ENCODE measurements at regions not wholly inside any gene's neighbourhood (a gene's known extent, or its start where the extent isn't known, plus 50 kb on each side); places are given as distances from the start of the nearest gene placed in this dataset.
"Not testable (repeated sequence)": the region's sequence is repeated elsewhere in the genome, so short reads cannot be mapped to it uniquely, and the experiment has no call there.

DNA sequence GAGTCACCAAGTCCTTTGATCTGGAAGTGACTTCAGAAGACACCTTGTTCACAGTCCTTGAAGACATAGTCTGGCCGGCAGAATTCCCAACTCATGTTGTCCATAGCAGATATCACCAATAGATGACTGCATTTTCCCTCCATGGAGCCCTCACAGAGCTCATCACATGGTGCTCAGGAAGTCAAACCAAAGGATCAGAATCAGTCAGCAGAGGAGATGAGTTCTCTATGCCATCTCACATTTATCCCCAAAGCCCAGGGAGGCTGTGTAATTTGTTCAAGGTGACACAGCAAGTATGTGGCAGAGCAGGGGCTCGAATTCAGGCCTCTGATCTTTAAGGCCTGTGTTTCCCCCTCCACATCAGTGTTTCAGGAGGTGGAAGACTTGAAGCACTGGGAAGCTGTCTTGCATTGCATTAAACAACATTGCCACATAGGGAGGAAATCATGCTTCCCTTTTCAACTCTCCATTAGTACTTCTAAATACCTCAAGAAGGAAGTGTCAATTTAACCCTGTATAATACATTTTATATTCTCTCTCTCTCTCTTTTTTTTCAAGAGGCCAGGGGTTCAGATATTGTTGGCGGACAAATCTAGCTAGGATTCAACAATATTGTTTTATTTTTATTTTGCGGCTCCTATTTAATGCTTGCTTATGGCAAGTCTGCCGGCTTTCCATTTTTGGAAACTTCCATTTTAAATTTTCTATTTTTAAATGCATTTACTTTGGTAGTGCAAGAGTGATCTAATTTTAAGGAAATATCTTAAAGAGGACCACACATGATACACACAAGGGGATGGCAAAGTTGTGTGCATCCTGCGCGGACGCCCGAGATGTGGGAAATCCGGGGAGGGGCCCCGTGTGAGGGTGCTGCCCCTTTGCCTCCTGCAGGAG, 61.9 kb downstream of the NPIPB5 start:
- WGBS, 4 donors: 44 to 66% (median 50%) methylated on average over 4 to 5 of the region's 11 CpGs
- H3K27ac ChIP-seq; H3K36me3 ChIP-seq (replicated peaks in 1 of 2); H3K4me3 ChIP-seq; H3K4me1 ChIP-seq (replicated peaks in 1 of 2); H3K27me3 ChIP-seq; intact Hi-C loops (cut with DNase I); H3K9me3 ChIP-seq (replicated peaks in 1 of 3): not testable (repeated sequence)
- peak in 1 of 7 donors; percentile 2 for DNase-seq

DNA sequence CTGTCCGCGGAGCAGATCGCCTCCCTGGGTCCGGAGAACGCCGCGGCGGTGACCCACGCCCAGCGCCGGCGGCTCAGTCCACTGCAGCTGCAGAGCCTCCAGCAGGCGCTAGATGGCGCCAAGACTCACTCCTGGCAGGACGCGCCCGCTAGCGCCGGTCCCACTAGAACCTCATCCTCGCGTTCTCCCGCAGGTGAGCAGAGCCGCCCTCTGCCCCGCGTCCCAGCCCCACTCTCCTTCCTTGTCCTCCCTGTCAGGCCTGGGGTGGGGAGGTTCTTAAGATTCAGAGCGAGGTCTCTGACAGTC, 62.5 kb downstream of the NPIPB5 start:
- DNase-seq; H3K9me3 ChIP-seq (replicated peaks in 1 of 3); H3K4me3 ChIP-seq; H3K4me1 ChIP-seq (replicated peaks in 1 of 2); H3K36me3 ChIP-seq (replicated peaks in 1 of 2); H3K27ac ChIP-seq; intact Hi-C loops (cut with DNase I); H3K27me3 ChIP-seq: not testable (repeated sequence)
- WGBS, 4 donors: no CpG with 5 or more reads among the region's 26 CpGs

DNA sequence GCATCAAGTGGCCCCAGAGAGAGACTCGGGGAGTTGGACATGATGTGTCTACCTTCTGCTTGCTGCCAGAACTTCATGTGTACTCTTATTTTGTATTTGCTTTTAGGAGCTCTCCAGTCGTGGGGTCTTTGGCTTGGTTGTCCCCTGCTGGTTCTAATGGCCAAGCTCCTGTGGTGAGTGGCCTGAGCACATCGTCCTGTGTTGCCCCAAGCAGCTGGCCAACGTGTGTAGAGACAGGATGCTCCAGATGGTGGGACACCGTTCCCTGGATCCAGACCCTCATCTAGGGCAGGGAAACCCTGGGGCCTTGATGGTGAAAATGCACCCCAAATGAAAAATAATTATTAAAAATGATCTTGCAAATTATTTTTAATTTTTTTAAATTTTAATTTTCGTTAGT, 65.8 kb downstream of the NPIPB5 start:
- intact Hi-C loops (cut with DNase I); H3K27me3 ChIP-seq; DNase-seq; H3K27ac ChIP-seq; H3K4me1 ChIP-seq (replicated peaks in 1 of 2); H3K36me3 ChIP-seq (replicated peaks in 1 of 2); H3K9me3 ChIP-seq (replicated peaks in 1 of 3); H3K4me3 ChIP-seq: not testable (repeated sequence)
- WGBS, 4 donors: 62 to 79% (median 70%) methylated on average over 4 to 6 of the region's 6 CpGs

DNA sequence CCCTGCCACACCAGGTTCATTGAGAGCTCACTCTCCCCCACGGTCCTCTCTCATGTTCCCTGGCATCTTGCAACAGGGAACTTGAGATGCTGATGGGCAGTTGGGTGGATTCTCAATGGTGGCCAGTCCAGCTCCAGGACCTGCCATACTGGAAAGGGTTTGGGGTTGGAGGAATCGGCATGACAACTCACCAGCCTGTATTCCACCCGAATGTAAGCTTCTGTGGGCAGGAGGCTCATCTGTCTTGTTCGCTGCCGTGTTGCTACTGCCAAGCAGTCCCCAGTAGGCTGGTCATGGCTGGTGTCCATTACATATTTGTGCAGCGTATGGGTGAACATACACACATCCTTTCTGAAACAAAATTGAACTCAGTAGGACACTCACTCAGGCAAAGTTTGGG, 72.5 kb downstream of the NPIPB5 start:
- H3K36me3 ChIP-seq (replicated peaks in 1 of 2); H3K4me3 ChIP-seq; intact Hi-C loops (cut with DNase I); H3K27ac ChIP-seq; H3K9me3 ChIP-seq (replicated peaks in 1 of 3); DNase-seq; H3K4me1 ChIP-seq (replicated peaks in 1 of 2); H3K27me3 ChIP-seq: not testable (repeated sequence)
- WGBS, 4 donors: 80 to 89% (median 85%) methylated on average over 6 of the region's 6 CpGs

DNA sequence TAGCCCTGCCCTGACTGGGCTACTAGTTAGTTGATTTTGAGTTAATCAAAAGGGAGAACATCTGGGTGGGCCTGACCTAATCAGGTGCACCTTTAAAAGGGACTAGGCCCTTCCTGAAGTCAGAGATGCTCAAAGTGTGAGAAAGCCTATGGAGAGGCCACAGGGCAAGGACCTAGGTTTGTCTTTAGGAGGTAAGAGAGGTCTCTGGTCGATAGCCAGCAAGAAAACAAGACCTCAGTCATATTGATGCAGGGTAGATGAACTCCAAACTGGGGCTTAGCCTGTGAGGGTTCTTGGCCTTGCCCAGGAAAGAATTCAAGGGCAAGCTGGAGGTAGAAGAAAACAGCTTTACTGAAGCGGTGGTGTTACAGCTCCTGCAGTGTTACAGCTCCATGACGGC, 73.8 kb downstream of the NPIPB5 start:
- 85 to 97% (median 91%) methylated on average over 1 of the region's 3 CpGs for WGBS, 4 donors
- H3K4me1 ChIP-seq (replicated peaks in 1 of 2); H3K4me3 ChIP-seq; H3K9me3 ChIP-seq (replicated peaks in 1 of 3); H3K27ac ChIP-seq; DNase-seq; intact Hi-C loops (cut with DNase I); H3K36me3 ChIP-seq (replicated peaks in 1 of 2); H3K27me3 ChIP-seq: not testable (repeated sequence)

DNA sequence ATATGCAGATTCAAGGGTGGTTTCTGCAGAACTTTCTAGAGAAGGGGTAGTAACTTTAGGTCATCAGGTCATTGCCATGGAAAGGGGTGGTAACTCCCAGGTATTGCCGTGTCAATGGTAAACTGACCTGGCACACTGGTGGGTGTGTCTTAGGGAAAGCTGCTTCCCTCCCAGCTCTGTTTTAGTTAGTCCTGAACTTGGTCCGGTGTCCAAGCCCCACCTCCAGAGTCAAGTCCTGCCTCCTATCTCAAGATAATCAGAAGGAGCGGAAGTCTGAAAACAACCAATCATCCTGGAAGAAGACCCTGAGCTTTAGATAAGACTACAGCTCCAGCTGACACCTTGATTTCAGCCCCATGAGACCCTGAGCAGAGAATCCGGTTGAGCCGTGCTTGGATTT, 74.2 kb downstream of the NPIPB5 start:
- WGBS, 4 donors: no CpG with 5 or more reads among the region's 5 CpGs
- DNase-seq; H3K9me3 ChIP-seq (replicated peaks in 1 of 3); intact Hi-C loops (cut with DNase I); H3K36me3 ChIP-seq (replicated peaks in 1 of 2); H3K4me3 ChIP-seq; H3K4me1 ChIP-seq (replicated peaks in 1 of 2); H3K27ac ChIP-seq; H3K27me3 ChIP-seq: not testable (repeated sequence)

DNA sequence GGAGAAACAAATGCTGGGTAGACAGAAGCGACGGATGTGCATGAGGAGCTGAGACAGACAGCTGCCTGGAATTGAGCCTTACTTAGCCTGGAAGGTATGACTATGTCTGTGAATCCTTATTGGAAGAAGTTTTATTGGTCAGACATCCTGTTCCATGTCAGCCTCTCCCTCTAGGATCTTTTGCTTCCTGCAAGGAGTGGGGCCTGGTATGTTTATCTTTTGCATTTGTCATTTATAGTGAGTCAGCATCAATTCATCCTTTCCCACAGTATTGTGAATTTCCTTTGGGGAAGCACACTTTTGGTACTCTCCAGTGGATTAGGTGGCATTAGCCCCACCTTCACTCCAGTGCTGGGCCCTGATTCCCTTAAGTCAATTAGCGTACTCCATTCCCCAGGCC, 74.7 kb downstream of the NPIPB5 start:
- H3K36me3 ChIP-seq (replicated peaks in 1 of 2); H3K27ac ChIP-seq; DNase-seq; H3K4me3 ChIP-seq; H3K9me3 ChIP-seq (replicated peaks in 1 of 3); H3K27me3 ChIP-seq; H3K4me1 ChIP-seq (replicated peaks in 1 of 2); intact Hi-C loops (cut with DNase I): not testable (repeated sequence)
- WGBS, 4 donors: 92 to 100% (median 94%) methylated on average over 3 of the region's 3 CpGs

DNA sequence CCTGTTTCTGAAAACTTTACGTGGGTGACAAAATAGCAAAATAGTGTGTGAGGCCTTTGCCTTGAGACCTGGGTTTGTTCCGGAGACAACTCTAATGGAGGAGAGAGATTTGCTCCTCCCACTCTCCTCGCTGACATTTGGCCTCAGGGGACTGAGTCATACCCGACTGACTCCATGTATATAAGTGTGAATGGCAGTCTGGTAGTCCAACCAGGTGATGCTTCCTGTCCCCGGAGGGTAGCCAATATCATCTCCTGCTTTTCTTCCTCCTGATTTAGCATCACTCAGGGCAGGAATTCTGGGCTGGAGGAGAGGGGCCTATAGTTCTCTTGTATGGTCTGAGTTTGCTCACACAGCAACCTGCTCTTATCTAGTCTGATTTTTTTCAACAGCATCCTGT, 76.0 kb downstream of the NPIPB5 start:
- intact Hi-C loops (cut with DNase I); H3K27ac ChIP-seq; H3K9me3 ChIP-seq (replicated peaks in 1 of 3); H3K27me3 ChIP-seq; DNase-seq; H3K4me1 ChIP-seq (replicated peaks in 1 of 2); H3K36me3 ChIP-seq (replicated peaks in 1 of 2); H3K4me3 ChIP-seq: not testable (repeated sequence)
- 57 to 100% (median 86%) methylated on average over 1 of the region's 5 CpGs; no CpG with 5 or more reads in 1 of the 4 donors for WGBS, 4 donors

DNA sequence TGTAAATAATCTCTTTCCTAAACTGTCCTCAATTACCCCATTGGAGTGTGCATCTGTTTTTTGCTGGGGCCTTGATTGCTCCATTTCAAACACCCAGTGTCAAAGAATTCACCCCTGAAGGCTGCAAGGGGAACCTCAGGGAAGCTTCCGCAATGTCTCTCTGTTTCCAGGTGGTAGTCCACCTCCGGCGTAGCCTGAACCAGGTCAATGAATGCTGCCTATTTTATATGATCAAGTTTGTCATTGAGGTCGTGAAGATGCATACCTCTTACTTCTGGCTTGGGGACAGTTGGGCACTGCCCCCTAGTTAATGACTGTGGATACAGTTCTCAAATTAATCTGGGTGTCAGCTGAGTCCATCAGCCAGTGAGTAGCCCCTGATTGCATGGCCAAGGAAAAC, 79.1 kb downstream of the NPIPB5 start:
- H3K36me3 ChIP-seq (replicated peaks in 1 of 2); H3K27ac ChIP-seq; intact Hi-C loops (cut with DNase I); H3K9me3 ChIP-seq (replicated peaks in 1 of 3); H3K27me3 ChIP-seq; H3K4me3 ChIP-seq; H3K4me1 ChIP-seq (replicated peaks in 1 of 2); DNase-seq: not testable (repeated sequence)
- 77 to 90% (median 86%) methylated on average over 4 of the region's 4 CpGs for WGBS, 4 donors

DNA sequence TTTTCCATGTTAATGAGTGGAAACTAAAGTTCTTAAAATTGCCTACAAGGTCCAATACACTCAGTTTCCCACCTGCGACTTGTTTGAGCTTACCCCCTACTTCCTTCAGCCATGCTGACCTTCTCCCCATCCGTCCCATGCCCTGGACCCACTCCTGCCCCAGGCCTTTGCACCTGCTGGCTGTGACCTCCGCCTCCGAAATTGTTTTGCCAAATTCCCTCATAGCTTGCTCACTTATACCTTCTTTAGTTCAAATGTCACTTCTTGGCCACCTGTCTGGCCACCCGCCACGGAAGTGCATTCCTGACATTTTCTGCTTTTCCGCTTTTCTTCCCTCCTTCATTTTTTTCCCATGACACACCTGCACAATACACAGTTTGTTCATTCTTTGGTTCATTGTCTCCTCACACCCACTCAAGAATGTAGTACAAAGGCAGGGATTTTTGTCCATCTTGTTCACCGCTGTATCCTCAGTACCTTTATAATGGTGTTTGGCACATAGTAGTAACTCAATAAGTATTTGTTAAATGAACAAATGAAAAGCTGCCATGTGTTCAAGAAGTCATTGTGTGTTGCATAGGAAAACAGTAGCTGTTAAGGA, 85.9 kb downstream of the NPIPB5 start:
- intact Hi-C loops (cut with DNase I); H3K4me1 ChIP-seq (replicated peaks in 1 of 2): not testable (repeated sequence)
- WGBS, 4 donors: no CpG with 5 or more reads among the region's 8 CpGs

DNA sequence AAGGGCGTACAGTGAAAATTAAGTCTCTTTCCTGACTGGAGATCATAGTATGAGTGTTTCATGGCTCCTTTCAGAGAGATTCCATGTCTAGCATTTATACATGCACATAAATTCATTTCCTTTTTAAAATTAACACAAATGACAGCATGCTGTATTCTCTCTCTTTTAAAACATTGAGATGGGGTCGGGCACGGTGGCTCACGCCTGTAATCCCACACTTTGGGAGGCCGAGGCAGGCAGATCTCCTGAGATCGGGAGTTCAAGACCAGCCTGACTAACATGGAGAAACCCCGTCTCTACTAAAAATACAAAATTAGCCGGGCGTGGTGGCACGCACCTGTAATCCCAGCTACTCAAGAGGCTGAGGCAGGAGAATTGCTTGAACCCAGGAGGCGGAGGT, 93.1 kb downstream of the NPIPB5 start:
- H3K27ac ChIP-seq; intact Hi-C loops (cut with DNase I); H3K9me3 ChIP-seq (replicated peaks in 1 of 3); H3K4me1 ChIP-seq (replicated peaks in 1 of 2); H3K36me3 ChIP-seq (replicated peaks in 1 of 2); DNase-seq; H3K4me3 ChIP-seq; H3K27me3 ChIP-seq: not testable (repeated sequence)
- WGBS, 4 donors: 73 to 94% (median 84%) methylated on average over 5 to 6 of the region's 11 CpGs; no CpG with 5 or more reads in 1 of the 4 donors

More for the DNA sequence above, 85.9 kb downstream of the NPIPB5 start:
- not testable (repeated sequence) for DNase-seq; H3K27ac ChIP-seq; H3K36me3 ChIP-seq (replicated peaks in 1 of 2); H3K4me3 ChIP-seq; H3K27me3 ChIP-seq; H3K9me3 ChIP-seq (replicated peaks in 1 of 3)
